ENCODE measurements at regions not wholly inside any gene's neighbourhood (a gene's known extent, or its start where the extent isn't known, plus 50 kb on each side); places are given as distances from the start of the nearest gene placed in this dataset.
"Not testable (repeated sequence)": the region's sequence is repeated elsewhere in the genome, so short reads cannot be mapped to it uniquely, and the experiment has no call there.

- FAIRE-seq (no peak), DNase-seq (ENCODE audit: insufficient read length, low spot score) (no peak)
Measured at GRCh38 chrX:131874300-131874699, 148.8 kb upstream of the STK26 start.

GRCh38 chrX:131875827-131876226 lies 147.3 kb upstream of the STK26 start:
- FAIRE-seq; DNase-seq (ENCODE audit: insufficient read length, low spot score): not testable (repeated sequence)

GRCh38 chrX:131881194-131881593 lies 141.9 kb upstream of the STK26 start:
- FAIRE-seq (no peak), DNase-seq (ENCODE audit: insufficient read length, low spot score) (no peak)

GRCh38 chrX:131885042-131885441 lies 138.1 kb upstream of the STK26 start:
- DNase-seq (ENCODE audit: insufficient read length, low spot score); FAIRE-seq: not testable (repeated sequence)

- FAIRE-seq; DNase-seq (ENCODE audit: insufficient read length, low spot score): not testable (repeated sequence)
Measured at GRCh38 chrX:131893857-131894256, 129.2 kb upstream of the STK26 start.

- no peak for DNase-seq (ENCODE audit: insufficient read length, low spot score)
- FAIRE-seq, result no peak
Measured at GRCh38 chrX:131894995-131895394, 128.1 kb upstream of the STK26 start.

- no peak for DNase-seq (ENCODE audit: insufficient read length, low spot score)
- FAIRE-seq, result peak; percentile 59
Measured at GRCh38 chrX:131895807-131896206, 127.3 kb upstream of the STK26 start.

GRCh38 chrX:131901546-131901945 lies 121.6 kb upstream of the STK26 start:
- no peak for DNase-seq (ENCODE audit: insufficient read length, low spot score)
- FAIRE-seq, result no peak

GRCh38 chrX:131907488-131908314 lies 115.4 kb upstream of the STK26 start:
- no peak for DNase-seq (ENCODE audit: insufficient read length, low spot score)
- no peak for FAIRE-seq

- no peak for DNase-seq (ENCODE audit: insufficient read length, low spot score)
- FAIRE-seq, result no peak
Measured at GRCh38 chrX:131910586-131910985, 112.5 kb upstream of the STK26 start.

- DNase-seq (ENCODE audit: insufficient read length, low spot score), result no peak
Measured at GRCh38 chrX:131915488-131915887, 107.6 kb upstream of the STK26 start.

GRCh38 chrX:131917588-131917987 lies 105.5 kb upstream of the STK26 start:
- DNase-seq (ENCODE audit: insufficient read length, low spot score), result no peak

More at GRCh38 chrX:131915488-131915887, 107.6 kb upstream of the STK26 start:
- no peak for FAIRE-seq

GRCh38 chrX:131918839-131919238 lies 104.3 kb upstream of the STK26 start:
- no peak for FAIRE-seq
- DNase-seq (ENCODE audit: insufficient read length, low spot score), result no peak

More at GRCh38 chrX:131917588-131917987, 105.5 kb upstream of the STK26 start:
- no peak for FAIRE-seq

- DNase-seq (ENCODE audit: insufficient read length, low spot score), result no peak
- FAIRE-seq, result no peak
Measured at GRCh38 chrX:131923614-131924250, 99.4 kb upstream of the STK26 start.

- DNase-seq (ENCODE audit: insufficient read length, low spot score) (no peak), FAIRE-seq (no peak)
Measured at GRCh38 chrX:131938749-131939148, 84.4 kb upstream of the STK26 start.

- no peak for DNase-seq (ENCODE audit: insufficient read length, low spot score)
- no peak for FAIRE-seq
Measured at GRCh38 chrX:131942034-131942433, 81.1 kb upstream of the STK26 start.

GRCh38 chrX:131944936-131945902 lies 77.9 kb upstream of the STK26 start:
- no peak for FAIRE-seq
- DNase-seq (ENCODE audit: insufficient read length, low spot score), result no peak

- FAIRE-seq (no peak), DNase-seq (ENCODE audit: insufficient read length, low spot score) (no peak)
Measured at GRCh38 chrX:131951166-131951565, 71.9 kb upstream of the STK26 start.

- DNase-seq (ENCODE audit: insufficient read length, low spot score) (no peak), FAIRE-seq (no peak)
Measured at GRCh38 chrX:131955099-131955777, 67.9 kb upstream of the STK26 start.

- FAIRE-seq (no peak), DNase-seq (ENCODE audit: insufficient read length, low spot score) (no peak)
Measured at GRCh38 chrX:131958724-131959123, 64.4 kb upstream of the STK26 start.

Data from GM19239 (cell line).